Activated naive CD4-positive, alpha-beta T cell treated with anti-CD3 and anti-CD28 coated beads for 36 hours (primary cell): ENCODE measurements at regions not wholly inside any gene's neighbourhood (a gene's known extent, or its start where the extent isn't known, plus 50 kb on each side); places are given as distances from the start of the nearest gene placed in this dataset.

Experiments
- CTCF ChIA-PET: fragments of 350-600 bp; sonication (Branson Sonifier 250); formaldehyde crosslinking; loops from one replicate; lab custom pipeline; 2021; ENCODE audit warnings: antibody characterized with exemption; lab: Charles Lee
- DNase-seq: peaks from one replicate; pipeline ENCODE4 v3.0.0-alpha.2; 2020
- H3K27ac Mint-ChIP-seq: one replicate; pipeline ENCODE4 v1.8.0; 2021; ENCODE audit warnings: mild to moderate bottlenecking, mixed read lengths
- H3K27me3 Mint-ChIP-seq: one replicate; pipeline ENCODE4 v1.8.0; 2021; ENCODE audit warnings: low read depth, mixed read lengths
- H3K36me3 Mint-ChIP-seq: one replicate; pipeline ENCODE4 v1.8.0; 2021; ENCODE audit warnings: low read depth, mixed read lengths
- H3K4me1 Mint-ChIP-seq: one replicate; pipeline ENCODE4 v1.8.0; 2021; ENCODE audit warnings: low read depth, mixed read lengths
- H3K4me3 Mint-ChIP-seq: one replicate; pipeline ENCODE4 v1.8.0; 2021; ENCODE audit warnings: mild to moderate bottlenecking, moderate library complexity, mixed read lengths
- H3K9me3 Mint-ChIP-seq: one replicate; pipeline ENCODE4 v1.8.0; 2021; ENCODE audit warnings: mixed read lengths
- intact Hi-C: fragments of 100-400 bp; cut with micrococcal nuclease; formaldehyde crosslinking; loops from one replicate; pipeline ENCODE4 v1.15.1; 2023

DNA sequence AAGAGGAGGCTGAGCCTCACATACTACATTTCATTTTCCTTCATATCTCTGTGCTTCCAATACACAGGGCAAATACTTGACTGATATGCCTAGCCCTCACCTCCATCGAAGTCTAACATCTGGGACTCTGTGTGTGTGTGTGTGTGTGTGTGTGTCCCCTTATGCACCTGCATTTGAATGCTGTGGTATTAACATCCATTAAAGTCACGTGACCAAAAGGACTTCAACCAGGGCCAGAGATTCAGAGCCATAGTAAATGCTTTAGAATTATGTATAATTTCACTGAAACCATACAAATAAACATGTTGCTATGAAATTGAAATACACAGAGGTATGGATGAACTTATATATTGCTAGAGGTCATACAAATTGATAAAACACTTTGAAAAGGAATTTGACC lies 165.8 kb upstream of the SEMA6D start:
- no peaks in the 10 kb centered on the region for H3K27me3 Mint-ChIP-seq
- H3K4me3 Mint-ChIP-seq, result no peak overlapping the region
- no peaks in the 10 kb centered on the region for H3K4me1 Mint-ChIP-seq
- H3K9me3 Mint-ChIP-seq, result no peaks in the 10 kb centered on the region
- CTCF ChIA-PET, result interaction anchor here (0.6 kb wide), 1 partner anchor 80 kb away, joined by 5 read pairs; no protein-coding TSS in a partner anchor
- intact Hi-C loops, result no loop called here
- H3K36me3 Mint-ChIP-seq, result no peaks in the 10 kb centered on the region
- DNase-seq, result no peak
- no peak overlapping the region for H3K27ac Mint-ChIP-seq

DNA sequence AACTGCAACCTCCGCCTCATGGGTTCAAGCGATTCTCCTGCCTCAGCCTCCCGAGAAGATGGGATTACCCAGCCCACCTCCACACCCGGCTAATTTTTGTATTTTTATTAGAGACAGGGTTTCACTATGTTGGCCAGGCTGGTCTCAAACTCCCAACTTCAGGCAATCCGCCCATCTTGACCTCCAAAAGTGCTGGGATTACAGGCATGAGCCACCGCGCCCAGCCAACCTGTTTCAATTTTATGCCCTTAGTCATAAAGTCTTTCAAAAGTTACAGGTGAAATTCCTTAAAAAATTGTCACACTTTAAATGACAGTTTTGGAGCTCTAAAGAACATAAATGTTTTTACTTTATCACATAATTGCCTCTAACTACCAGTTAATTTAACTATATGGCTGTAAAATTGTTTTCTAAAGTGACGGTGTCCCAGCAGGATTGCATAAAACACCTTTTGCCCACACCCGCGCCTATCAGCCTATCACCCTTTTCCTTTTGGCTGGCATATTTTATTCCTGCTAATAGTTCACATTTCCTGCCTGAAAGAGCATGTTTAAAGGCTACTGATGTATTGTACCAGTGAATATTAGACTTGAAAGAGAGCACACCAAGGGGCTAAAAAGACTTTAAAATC lies 164.2 kb upstream of the SEMA6D start:
- peaks cover 3% of the 10 kb centered on the region for H3K27me3 Mint-ChIP-seq
- H3K4me1 Mint-ChIP-seq, result no peaks in the 10 kb centered on the region
- no peak overlapping the region for H3K4me3 Mint-ChIP-seq
- H3K27ac Mint-ChIP-seq, result no peak overlapping the region
- intact Hi-C loops, result no loop called here
- no peaks in the 10 kb centered on the region for H3K36me3 Mint-ChIP-seq
- DNase-seq, result no peak
- CTCF ChIA-PET, result no interaction called here
- H3K9me3 Mint-ChIP-seq, result no peaks in the 10 kb centered on the region

DNA sequence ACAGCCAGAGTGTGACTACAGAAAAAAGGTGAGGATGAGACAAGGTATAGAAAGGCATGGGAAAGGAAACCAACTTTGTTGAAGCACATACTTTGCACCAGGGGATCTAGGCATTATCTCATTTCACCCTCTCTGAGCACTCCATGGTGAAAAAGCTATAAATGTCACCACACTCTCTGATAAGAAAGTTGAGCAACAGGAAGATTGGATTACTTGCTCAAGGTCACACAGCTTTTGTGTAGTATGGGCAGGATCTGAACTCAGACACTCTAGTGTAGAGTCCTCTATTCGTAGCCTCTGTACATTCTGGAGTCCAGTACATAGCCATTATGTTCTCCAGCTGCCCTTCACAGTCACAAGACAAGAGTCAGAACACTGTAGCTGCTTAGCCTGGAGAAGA lies 163.4 kb upstream of the SEMA6D start:
- DNase-seq, result no peak
- no peak overlapping the region for H3K4me3 Mint-ChIP-seq
- H3K4me1 Mint-ChIP-seq, result no peaks in the 10 kb centered on the region
- H3K9me3 Mint-ChIP-seq, result no peaks in the 10 kb centered on the region
- intact Hi-C loops, result no loop called here
- no peaks in the 10 kb centered on the region for H3K36me3 Mint-ChIP-seq
- CTCF ChIA-PET, result no interaction called here
- no peak overlapping the region for H3K27ac Mint-ChIP-seq
- peaks cover 3% of the 10 kb centered on the region for H3K27me3 Mint-ChIP-seq

DNA sequence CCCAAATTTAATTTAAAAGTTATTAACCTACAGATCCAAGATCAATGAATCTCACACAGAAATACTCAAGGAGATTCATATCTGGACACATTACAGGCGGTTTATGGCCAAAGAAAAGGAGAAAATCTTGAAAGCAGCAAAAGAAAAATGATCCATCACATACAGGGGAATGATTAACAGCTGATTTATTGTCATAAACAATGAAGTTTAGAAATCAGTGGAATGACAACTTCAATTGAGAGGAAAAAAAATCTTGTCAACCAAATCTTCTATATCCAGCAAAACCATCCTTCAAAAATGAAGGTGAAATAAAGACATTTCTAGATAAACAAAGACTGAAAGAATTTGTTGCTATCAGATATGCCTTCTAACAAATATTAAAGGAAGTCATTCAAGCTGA lies 156.2 kb upstream of the SEMA6D start:
- Mint-ChIP-seq H3K4me1 (no peaks in the 10 kb centered on the region), H3K27me3 (peaks cover 3% of the 10 kb centered on the region), H3K27ac (no peak overlapping the region), H3K36me3 (no peaks in the 10 kb centered on the region), H3K9me3 (peaks cover 10% of the 10 kb centered on the region), H3K4me3 (no peak overlapping the region)
- CTCF ChIA-PET, result no interaction called here
- intact Hi-C loops, result no loop called here
- no peak for DNase-seq

DNA sequence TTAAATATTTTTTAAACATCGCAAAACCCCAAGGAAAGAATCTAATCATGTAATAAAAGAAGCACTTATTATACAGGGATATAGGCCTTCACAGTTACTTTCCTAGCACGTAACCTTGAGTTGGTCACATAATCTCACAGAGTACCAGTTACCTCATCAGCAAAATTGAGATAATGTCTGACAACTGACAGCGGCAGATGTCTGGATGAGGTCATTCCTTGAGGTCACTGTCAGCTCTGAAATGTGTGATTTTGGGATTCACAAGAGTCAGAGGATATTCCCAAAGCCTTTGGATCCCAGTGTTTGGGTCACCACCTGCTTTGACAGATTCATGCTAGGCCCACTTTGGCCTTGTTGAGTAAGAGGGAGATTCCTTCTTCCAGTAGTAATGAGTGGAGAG lies 151.4 kb upstream of the SEMA6D start:
- Mint-ChIP-seq H3K27me3 (peaks cover 4% of the 10 kb centered on the region), H3K4me3 (no peak overlapping the region), H3K36me3 (no peaks in the 10 kb centered on the region), H3K4me1 (no peaks in the 10 kb centered on the region), H3K9me3 (peaks cover 2% of the 10 kb centered on the region), H3K27ac (no peak overlapping the region)
- intact Hi-C loops, result no loop called here
- CTCF ChIA-PET, result no interaction called here
- DNase-seq, result no peak

DNA sequence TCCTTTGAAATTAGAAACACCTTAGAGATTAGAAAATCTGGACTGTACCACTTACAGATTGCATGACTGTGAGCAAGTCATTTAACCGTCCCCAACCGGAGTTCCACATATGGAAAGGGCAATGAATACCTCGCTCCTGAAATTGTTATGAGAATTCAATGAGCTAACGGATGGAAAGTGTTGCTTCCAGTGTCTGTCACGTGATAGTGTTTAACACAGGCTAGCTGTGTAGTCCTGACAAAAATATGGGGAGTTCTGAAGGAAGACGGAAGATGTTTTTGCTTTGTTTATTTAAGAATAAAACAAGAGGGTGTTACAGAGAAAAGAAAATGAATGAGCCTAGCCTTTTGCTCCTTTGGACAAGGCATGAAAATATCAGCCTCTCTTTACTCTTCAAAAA lies 150.7 kb upstream of the SEMA6D start:
- Mint-ChIP-seq H3K9me3 (no peaks in the 10 kb centered on the region), H3K4me3 (no peak overlapping the region), H3K36me3 (no peaks in the 10 kb centered on the region), H3K27ac (no peak overlapping the region), H3K4me1 (no peaks in the 10 kb centered on the region), H3K27me3 (peaks cover 4% of the 10 kb centered on the region)
- intact Hi-C loops, result no loop called here
- no peak for DNase-seq
- CTCF ChIA-PET, result no interaction called here

DNA sequence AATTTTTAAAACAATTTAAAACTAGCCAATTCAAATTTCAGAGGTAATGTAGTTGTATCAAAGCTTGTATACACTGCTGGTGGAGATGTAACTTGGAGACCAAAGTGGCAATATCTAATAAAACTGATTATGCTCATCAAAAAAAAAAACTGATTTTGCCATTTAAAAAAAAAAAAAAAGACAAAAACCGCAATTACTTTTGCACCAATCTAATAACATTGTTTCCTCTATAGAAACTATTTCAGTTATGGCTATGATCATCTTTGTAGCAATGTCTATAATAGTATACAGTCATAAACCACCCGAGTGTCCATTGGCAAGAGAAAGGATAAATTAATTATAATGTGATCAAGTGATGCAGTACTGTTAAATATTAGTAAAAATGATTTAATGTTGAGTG lies 149.3 kb upstream of the SEMA6D start:
- H3K4me1 Mint-ChIP-seq, result no peaks in the 10 kb centered on the region
- no peaks in the 10 kb centered on the region for H3K9me3 Mint-ChIP-seq
- H3K27ac Mint-ChIP-seq, result no peak overlapping the region
- H3K4me3 Mint-ChIP-seq, result no peak overlapping the region
- CTCF ChIA-PET, result no interaction called here
- H3K27me3 Mint-ChIP-seq, result peaks cover 4% of the 10 kb centered on the region
- no peak for DNase-seq
- intact Hi-C loops, result no loop called here
- no peaks in the 10 kb centered on the region for H3K36me3 Mint-ChIP-seq

DNA sequence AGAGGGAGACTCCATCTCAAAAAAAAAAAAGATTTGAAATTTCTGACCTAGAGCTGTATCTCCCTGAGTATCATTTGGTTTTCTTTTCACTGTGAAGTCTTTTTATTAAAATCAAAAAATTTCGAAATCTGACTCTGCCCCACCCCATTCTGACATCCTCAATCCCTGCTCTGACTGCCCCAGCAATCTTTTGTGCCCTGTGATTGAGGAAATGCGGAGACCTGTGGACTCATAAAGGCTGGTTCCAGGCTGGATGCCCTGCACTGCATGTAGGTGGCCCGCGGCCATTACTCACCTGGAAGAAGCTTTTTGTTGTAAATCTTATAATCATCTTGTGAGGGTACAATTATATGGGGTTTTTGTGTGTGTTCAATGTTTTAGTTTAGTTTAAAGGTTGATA lies 147.3 kb upstream of the SEMA6D start:
- intact Hi-C loops, result no loop called here
- DNase-seq, result no peak
- Mint-ChIP-seq H3K27me3 (peaks cover 4% of the 10 kb centered on the region), H3K4me1 (no peaks in the 10 kb centered on the region), H3K9me3 (no peaks in the 10 kb centered on the region), H3K4me3 (no peak overlapping the region), H3K36me3 (no peaks in the 10 kb centered on the region), H3K27ac (no peak overlapping the region)
- CTCF ChIA-PET, result interaction anchor here (0.6 kb wide), 1 partner anchor 1255 kb away, joined by 5 read pairs; no protein-coding TSS in a partner anchor

DNA sequence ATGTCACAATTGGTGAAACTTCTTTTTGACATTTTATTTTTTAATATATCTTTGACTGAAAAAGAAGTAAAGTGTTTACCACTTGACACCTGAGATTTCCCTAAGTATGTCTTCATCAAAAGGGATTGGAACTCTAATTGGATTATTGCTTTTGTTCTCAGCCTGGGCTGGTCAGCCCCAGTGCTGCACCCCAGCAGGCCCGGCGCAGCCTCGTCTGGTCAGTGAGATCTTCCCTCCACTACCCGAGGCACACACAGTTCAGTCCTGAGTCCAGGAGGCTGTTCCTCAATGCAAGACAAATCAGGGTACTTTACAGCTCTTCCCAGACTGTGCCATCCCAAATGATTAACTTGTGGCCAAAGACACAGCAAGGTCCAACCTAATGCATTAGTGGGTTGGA lies 146.9 kb upstream of the SEMA6D start:
- no peak overlapping the region for H3K4me3 Mint-ChIP-seq
- CTCF ChIA-PET, result interaction anchor here (0.6 to 0.7 kb wide), 2 partner anchors 54 to 1256 kb away, joined by 4 to 5 read pairs; no protein-coding TSS in a partner anchor
- no peak overlapping the region for H3K27ac Mint-ChIP-seq
- no peaks in the 10 kb centered on the region for H3K4me1 Mint-ChIP-seq
- no peak for DNase-seq
- no peaks in the 10 kb centered on the region for H3K36me3 Mint-ChIP-seq
- H3K27me3 Mint-ChIP-seq, result peaks cover 4% of the 10 kb centered on the region
- intact Hi-C loops, result no loop called here
- no peaks in the 10 kb centered on the region for H3K9me3 Mint-ChIP-seq

DNA sequence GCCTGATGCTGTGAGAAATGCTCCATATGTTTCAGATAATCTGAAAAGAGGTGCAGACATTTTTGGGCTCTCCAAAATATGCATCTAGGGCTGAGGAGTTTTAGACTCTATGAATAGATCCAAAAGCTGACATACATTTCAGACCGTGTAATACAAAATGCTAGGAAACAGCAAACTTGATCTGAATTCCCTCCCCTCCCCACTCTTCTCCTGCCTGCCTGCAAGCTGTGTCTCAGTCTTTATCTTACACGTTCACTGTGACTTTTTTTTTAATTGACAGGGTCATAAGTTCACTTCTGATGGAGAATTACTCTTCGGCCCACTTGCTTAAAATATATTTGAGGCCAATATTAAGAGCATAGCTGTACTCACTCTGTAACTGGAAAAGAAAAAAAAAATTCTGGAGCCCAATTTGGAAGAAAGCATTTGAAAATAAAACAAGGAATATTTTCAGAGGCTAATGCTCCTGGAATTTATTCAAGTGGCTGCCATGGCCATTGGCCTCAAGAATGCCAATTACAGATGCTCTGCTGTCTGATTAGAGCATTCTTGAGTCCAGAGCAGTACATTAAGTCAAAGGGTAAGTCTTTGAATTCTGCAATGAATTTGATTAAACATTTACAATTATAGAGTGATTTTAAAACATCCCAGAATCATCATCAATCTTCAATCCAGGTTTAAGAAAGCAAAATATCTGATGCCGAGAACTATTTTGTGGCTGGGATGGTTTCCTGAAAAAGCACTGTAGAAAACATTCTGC lies 146.2 kb upstream of the SEMA6D start:
- H3K4me1 Mint-ChIP-seq, result no peaks in the 10 kb centered on the region
- H3K27ac Mint-ChIP-seq, result no peak overlapping the region
- H3K4me3 Mint-ChIP-seq, result no peak overlapping the region
- CTCF ChIA-PET, result interaction anchor here (0.7 kb wide), 1 partner anchor 54 kb away, joined by 4 read pairs; no protein-coding TSS in a partner anchor
- no peaks in the 10 kb centered on the region for H3K36me3 Mint-ChIP-seq
- DNase-seq, result no peak
- intact Hi-C loops, result no loop called here
- H3K9me3 Mint-ChIP-seq, result no peaks in the 10 kb centered on the region
- peaks cover 4% of the 10 kb centered on the region for H3K27me3 Mint-ChIP-seq

DNA sequence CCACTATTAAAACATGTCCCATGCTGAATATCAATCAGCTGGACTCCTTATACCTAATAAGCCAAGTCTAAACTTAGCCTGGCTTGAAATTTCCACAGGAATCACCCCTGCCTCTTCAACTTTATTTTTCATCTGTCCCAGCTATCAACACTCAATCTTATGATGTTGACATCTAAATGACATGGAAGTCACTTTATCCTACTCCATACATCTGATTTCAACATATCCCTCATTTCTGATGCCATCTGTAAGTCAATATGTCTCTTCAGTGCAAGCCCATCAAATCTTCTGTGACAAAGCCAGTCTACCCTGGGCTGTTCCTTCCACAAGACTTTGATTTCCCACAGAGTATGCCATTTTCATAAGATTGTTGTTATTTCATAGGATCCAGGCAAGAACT lies 143.6 kb upstream of the SEMA6D start:
- no peak for DNase-seq
- H3K4me3 Mint-ChIP-seq, result no peak overlapping the region
- H3K27ac Mint-ChIP-seq, result no peak overlapping the region
- no peaks in the 10 kb centered on the region for H3K4me1 Mint-ChIP-seq
- H3K27me3 Mint-ChIP-seq, result peaks cover 2% of the 10 kb centered on the region
- no peaks in the 10 kb centered on the region for H3K36me3 Mint-ChIP-seq
- H3K9me3 Mint-ChIP-seq, result no peaks in the 10 kb centered on the region
- CTCF ChIA-PET, result no interaction called here
- intact Hi-C loops, result no loop called here

DNA sequence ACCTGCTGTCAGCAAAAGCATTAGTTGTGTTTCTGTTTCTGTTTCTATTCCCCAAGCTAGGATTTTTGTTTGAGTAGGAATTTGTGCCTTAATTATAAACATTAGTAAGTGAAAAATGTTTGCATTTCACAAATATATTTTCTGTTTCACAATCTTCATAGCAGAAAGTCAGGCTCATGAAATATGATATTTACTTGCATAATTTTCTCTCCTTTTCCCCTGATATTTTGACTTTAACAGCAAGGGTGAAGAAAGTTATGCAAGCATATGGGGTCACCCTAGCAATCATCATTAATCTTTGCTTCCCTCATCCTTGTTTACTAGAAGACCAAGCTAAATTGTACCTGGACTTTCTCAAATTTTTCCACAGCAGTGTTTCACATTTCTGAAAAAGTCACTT lies 140.3 kb upstream of the SEMA6D start:
- no peaks in the 10 kb centered on the region for H3K9me3 Mint-ChIP-seq
- no peak overlapping the region for H3K27ac Mint-ChIP-seq
- no peak for DNase-seq
- no peaks in the 10 kb centered on the region for H3K27me3 Mint-ChIP-seq
- no peaks in the 10 kb centered on the region for H3K36me3 Mint-ChIP-seq
- intact Hi-C loops, result no loop called here
- no peaks in the 10 kb centered on the region for H3K4me1 Mint-ChIP-seq
- CTCF ChIA-PET, result interaction anchor here (0.6 kb wide), 1 partner anchor 421 kb away, joined by 3 read pairs; no protein-coding TSS in a partner anchor
- H3K4me3 Mint-ChIP-seq, result no peak overlapping the region

DNA sequence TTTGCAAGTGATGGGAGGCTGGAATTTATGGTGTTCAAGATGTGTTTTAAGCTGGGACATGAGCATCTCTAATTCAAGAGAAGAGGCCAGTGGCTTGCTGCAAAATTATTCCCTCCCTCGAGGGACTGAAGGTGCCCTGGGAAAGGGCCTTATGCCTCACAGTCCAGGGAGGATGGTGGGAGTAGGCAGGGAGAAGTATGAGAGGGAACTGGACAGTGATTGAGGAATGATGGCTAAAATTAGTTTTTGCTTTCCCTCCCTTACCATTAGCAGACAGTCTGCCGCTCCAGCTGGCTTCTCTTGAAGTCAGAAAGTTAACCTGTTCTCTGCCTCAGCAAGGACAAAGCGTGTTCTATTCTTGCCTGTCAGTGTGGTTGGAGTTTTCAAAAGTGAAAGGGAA lies 139.8 kb upstream of the SEMA6D start:
- H3K4me1 Mint-ChIP-seq, result no peaks in the 10 kb centered on the region
- intact Hi-C loops, result no loop called here
- no peaks in the 10 kb centered on the region for H3K36me3 Mint-ChIP-seq
- H3K27me3 Mint-ChIP-seq, result no peaks in the 10 kb centered on the region
- no peak for DNase-seq
- no peak overlapping the region for H3K4me3 Mint-ChIP-seq
- CTCF ChIA-PET, result no interaction called here
- H3K9me3 Mint-ChIP-seq, result no peaks in the 10 kb centered on the region
- no peak overlapping the region for H3K27ac Mint-ChIP-seq
